Stimulated activated CD4-positive, alpha-beta T cell treated with anti-CD3 and anti-CD28 coated beads, Interleukin-1b, Interleukin-23, amount 100 ng/mL, for 24 hours (primary cell): ENCODE measurements at regions not wholly inside any gene's neighbourhood (a gene's known extent, or its start where the extent isn't known, plus 50 kb on each side); places are given as distances from the start of the nearest gene placed in this dataset.

ENCODE experiments used
- DNase-seq, 4 experiments: peaks; one replicate each; pipeline ENCODE4 v3.0.0-alpha.2; 2020; ENCODE audit warnings: low read depth in 4 of 4, low spot score in 1 of 4

GRCh38 chr2:7785700-7786099 lies 868.5 kb downstream of the RNF144A start:
- DNase-seq, result no peak

- no peak for DNase-seq
These were observed 871.5 kb downstream of the RNF144A start for GRCh38 chr2:7788736-7789135.

- no peak for DNase-seq
These were observed 874.9 kb downstream of the RNF144A start for GRCh38 chr2:7792031-7792651.

GRCh38 chr2:7795778-7796563 lies 878.8 kb downstream of the RNF144A start:
- no peak for DNase-seq

- DNase-seq, result no peak
These were observed 881.8 kb upstream of the ID2 start for GRCh38 chr2:7800031-7800430.

- no peak for DNase-seq
These were observed 880.6 kb upstream of the ID2 start for GRCh38 chr2:7801212-7801611.

- no peak for DNase-seq
These were observed 878.3 kb upstream of the ID2 start for GRCh38 chr2:7803515-7803914.

- DNase-seq, result no peak
These were observed 872.2 kb upstream of the ID2 start for GRCh38 chr2:7809640-7810039.

- DNase-seq, result no peak
These were observed 870.8 kb upstream of the ID2 start for GRCh38 chr2:7811073-7811472.

- no peak for DNase-seq
These were observed 869.4 kb upstream of the ID2 start for GRCh38 chr2:7812231-7812995.

- DNase-seq, result no peak
These were observed 868.1 kb upstream of the ID2 start for GRCh38 chr2:7813541-7814292.

GRCh38 chr2:7815726-7816125 lies 866.1 kb upstream of the ID2 start:
- no peak for DNase-seq

GRCh38 chr2:7816233-7816632 lies 865.6 kb upstream of the ID2 start:
- DNase-seq, result no peak

- DNase-seq, result no peak
These were observed 864.9 kb upstream of the ID2 start for GRCh38 chr2:7816944-7817343.

GRCh38 chr2:7819316-7819715 lies 862.5 kb upstream of the ID2 start:
- DNase-seq, result no peak

GRCh38 chr2:7819850-7820249 lies 862.0 kb upstream of the ID2 start:
- no peak for DNase-seq

GRCh38 chr2:7824211-7824610 lies 857.6 kb upstream of the ID2 start:
- no peak for DNase-seq

GRCh38 chr2:7825591-7826312 lies 856.1 kb upstream of the ID2 start:
- DNase-seq, result peak in 3 of 4 experiments; percentile 12 to 37 (median 27)

- no peak for DNase-seq
These were observed 855.2 kb upstream of the ID2 start for GRCh38 chr2:7826656-7827055.

GRCh38 chr2:7829241-7829640 lies 852.6 kb upstream of the ID2 start:
- DNase-seq, result no peak

- no peak for DNase-seq
These were observed 851.2 kb upstream of the ID2 start for GRCh38 chr2:7830616-7831015.
